ENCODE measurements at regions not wholly inside any gene's neighbourhood (a gene's known extent, or its start where the extent isn't known, plus 50 kb on each side); places are given as distances from the start of the nearest gene placed in this dataset.

DNA sequence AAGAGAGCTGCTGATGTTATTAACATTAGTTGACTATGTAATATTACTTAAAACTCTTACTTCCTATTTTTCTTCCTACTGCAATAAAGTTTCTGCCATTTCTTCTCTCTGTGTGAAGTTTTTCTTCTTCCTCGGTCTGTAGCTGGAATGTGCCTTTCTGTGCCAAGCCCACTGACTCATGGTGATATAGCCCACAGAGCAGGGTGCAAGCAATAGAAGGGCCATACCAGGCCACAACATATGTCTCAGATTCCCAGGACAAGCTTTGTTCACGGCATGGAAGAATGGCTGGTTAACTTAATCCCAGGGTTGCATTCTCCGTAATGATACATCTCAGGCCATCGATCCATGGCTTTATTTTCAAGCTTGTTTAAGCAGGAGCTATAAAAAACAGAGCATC lies 815.3 kb downstream of the TUSC7 start:
- TF ChIP-seq, protein P1, sequence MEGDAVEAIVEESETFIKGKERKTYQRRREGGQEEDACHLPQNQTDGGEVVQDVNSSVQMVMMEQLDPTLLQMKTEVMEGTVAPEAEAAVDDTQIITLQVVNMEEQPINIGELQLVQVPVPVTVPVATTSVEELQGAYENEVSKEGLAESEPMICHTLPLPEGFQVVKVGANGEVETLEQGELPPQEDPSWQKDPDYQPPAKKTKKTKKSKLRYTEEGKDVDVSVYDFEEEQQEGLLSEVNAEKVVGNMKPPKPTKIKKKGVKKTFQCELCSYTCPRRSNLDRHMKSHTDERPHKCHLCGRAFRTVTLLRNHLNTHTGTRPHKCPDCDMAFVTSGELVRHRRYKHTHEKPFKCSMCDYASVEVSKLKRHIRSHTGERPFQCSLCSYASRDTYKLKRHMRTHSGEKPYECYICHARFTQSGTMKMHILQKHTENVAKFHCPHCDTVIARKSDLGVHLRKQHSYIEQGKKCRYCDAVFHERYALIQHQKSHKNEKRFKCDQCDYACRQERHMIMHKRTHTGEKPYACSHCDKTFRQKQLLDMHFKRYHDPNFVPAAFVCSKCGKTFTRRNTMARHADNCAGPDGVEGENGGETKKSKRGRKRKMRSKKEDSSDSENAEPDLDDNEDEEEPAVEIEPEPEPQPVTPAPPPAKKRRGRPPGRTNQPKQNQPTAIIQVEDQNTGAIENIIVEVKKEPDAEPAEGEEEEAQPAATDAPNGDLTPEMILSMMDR (IDR thresholded peaks at IDR 0.05; ENCODE audit: borderline replicate concordance, extremely low read depth, insufficient read depth): no peak
- intact Hi-C loops (cut with DNase I): no loop called here
- Histone ChIP-seq H3K27me3 (ENCODE audit: control insufficient read depth, insufficient read depth, low read length) (no peaks in the 10 kb centered on the region), H3K4me3 (ENCODE audit: low read length in 3 of 3) (no peak overlapping the region), H3K9me3 (ENCODE audit: control insufficient read depth in 2 of 3, insufficient read depth in 1 of 3, low read length in 3 of 3) (no peaks in the 10 kb centered on the region), H3K27ac (ENCODE audit: low read depth in 2 of 2, low read length in 2 of 2) (no peak overlapping the region), H3K4me1 (ENCODE audit: control insufficient read depth in 2 of 3, insufficient read depth in 2 of 3, low read depth in 1 of 3, low read length in 3 of 3) (no peaks in the 10 kb centered on the region), H3K36me3 (ENCODE audit: control insufficient read depth in 2 of 3, insufficient read depth in 3 of 3, low read length in 3 of 3) (no peaks in the 10 kb centered on the region), H3K9ac (ENCODE audit: low read length in 3 of 3) (no peak overlapping the region)
- no peak for FAIRE-seq
- no peak for DNase-seq

DNA sequence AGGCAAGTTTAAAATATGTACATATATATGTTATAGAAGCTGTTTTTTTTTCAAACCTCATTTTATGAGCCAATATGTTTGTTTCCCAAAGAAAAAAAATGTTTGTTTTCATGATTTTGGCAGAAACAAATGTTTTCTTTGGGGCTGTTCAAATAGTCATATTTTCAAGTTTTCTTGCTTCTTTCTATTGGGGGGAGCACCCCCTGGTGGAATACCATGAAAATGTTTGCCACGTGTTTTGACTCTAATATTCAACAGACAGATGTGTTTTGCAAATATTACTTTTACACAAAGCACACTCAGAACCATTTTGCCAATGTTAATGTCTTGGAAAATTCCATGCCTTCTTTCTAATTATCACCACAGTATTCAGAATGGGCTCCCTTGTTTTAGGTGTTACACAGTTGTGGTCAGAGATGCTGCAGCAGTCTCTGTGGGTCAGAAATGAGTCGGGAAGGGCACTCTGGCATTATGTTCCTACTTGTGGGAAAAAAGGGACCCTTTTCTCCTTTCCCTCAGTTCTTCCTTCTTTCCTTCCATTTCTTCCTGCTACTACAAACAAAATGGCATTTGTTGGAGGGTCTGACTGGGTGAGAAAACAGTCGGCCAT lies 817.0 kb downstream of the TUSC7 start:
- FAIRE-seq: no peak
- DNase-seq: peak in 3 of 5 donors; percentile 29 to 73 (median 46)
- H3K27ac ChIP-seq (ENCODE audit: low read depth in 2 of 2, low read length in 2 of 2): no peak overlapping the region
- H3K36me3 ChIP-seq (ENCODE audit: control insufficient read depth in 2 of 3, insufficient read depth in 3 of 3, low read length in 3 of 3): no peaks in the 10 kb centered on the region
- TF ChIP-seq, protein P1 (IDR thresholded peaks at IDR 0.05; ENCODE audit: borderline replicate concordance, extremely low read depth, insufficient read depth): peak; percentile 10
- no peak overlapping the region for H3K4me3 ChIP-seq (ENCODE audit: low read length in 3 of 3)
- no peaks in the 10 kb centered on the region for H3K27me3 ChIP-seq (ENCODE audit: control insufficient read depth, insufficient read depth, low read length)
- H3K9ac ChIP-seq (ENCODE audit: low read length in 3 of 3): no peak overlapping the region
- intact Hi-C loops (cut with DNase I): no loop called here
- no peaks in the 10 kb centered on the region for H3K4me1 ChIP-seq (ENCODE audit: control insufficient read depth in 2 of 3, insufficient read depth in 2 of 3, low read depth in 1 of 3, low read length in 3 of 3)
- no peaks in the 10 kb centered on the region for H3K9me3 ChIP-seq (ENCODE audit: control insufficient read depth in 2 of 3, insufficient read depth in 1 of 3, low read length in 3 of 3)

GRCh38 chr3:117527346-117527745 lies 817.8 kb downstream of the TUSC7 start:
- no peak overlapping the region for H3K4me3 ChIP-seq (ENCODE audit: low read length in 3 of 3)
- FAIRE-seq: no peak
- H3K27ac ChIP-seq (ENCODE audit: low read depth in 2 of 2, low read length in 2 of 2): no peak overlapping the region
- no peak for DNase-seq
- TF ChIP-seq, protein P1 (IDR thresholded peaks at IDR 0.05; ENCODE audit: borderline replicate concordance, extremely low read depth, insufficient read depth): no peak
- intact Hi-C loops (cut with DNase I): no loop called here
- H3K9me3 ChIP-seq (ENCODE audit: control insufficient read depth in 2 of 3, insufficient read depth in 1 of 3, low read length in 3 of 3): no peaks in the 10 kb centered on the region
- no peak overlapping the region for H3K9ac ChIP-seq (ENCODE audit: low read length in 3 of 3)
- H3K4me1 ChIP-seq (ENCODE audit: control insufficient read depth in 2 of 3, insufficient read depth in 2 of 3, low read depth in 1 of 3, low read length in 3 of 3): no peaks in the 10 kb centered on the region
- H3K27me3 ChIP-seq (ENCODE audit: control insufficient read depth, insufficient read depth, low read length): no peaks in the 10 kb centered on the region
- H3K36me3 ChIP-seq (ENCODE audit: control insufficient read depth in 2 of 3, insufficient read depth in 3 of 3, low read length in 3 of 3): no peaks in the 10 kb centered on the region

- H3K27me3 ChIP-seq (ENCODE audit: control insufficient read depth, insufficient read depth, low read length): no peaks in the 10 kb centered on the region
- H3K36me3 ChIP-seq (ENCODE audit: control insufficient read depth in 2 of 3, insufficient read depth in 3 of 3, low read length in 3 of 3): no peaks in the 10 kb centered on the region
- no peak overlapping the region for H3K4me3 ChIP-seq (ENCODE audit: low read length in 3 of 3)
- no peaks in the 10 kb centered on the region for H3K4me1 ChIP-seq (ENCODE audit: control insufficient read depth in 2 of 3, insufficient read depth in 2 of 3, low read depth in 1 of 3, low read length in 3 of 3)
- intact Hi-C loops (cut with DNase I): no loop called here
- H3K9ac ChIP-seq (ENCODE audit: low read length in 3 of 3): no peak overlapping the region
- no peak for DNase-seq
- H3K27ac ChIP-seq (ENCODE audit: low read depth in 2 of 2, low read length in 2 of 2): no peak overlapping the region
- no peaks in the 10 kb centered on the region for H3K9me3 ChIP-seq (ENCODE audit: control insufficient read depth in 2 of 3, insufficient read depth in 1 of 3, low read length in 3 of 3)
- FAIRE-seq: no peak
- TF ChIP-seq, protein P1 (IDR thresholded peaks at IDR 0.05; ENCODE audit: borderline replicate concordance, extremely low read depth, insufficient read depth): no peak
Measured at GRCh38 chr3:117528688-117529087, 819.1 kb downstream of the TUSC7 start.

Data from kidney (tissue), 13 donors.